Activated gamma-delta T cell treated with Interleukin-2 at 50 U/mL for 16 hours (primary cell): ENCODE measurements at regions not wholly inside any gene's neighbourhood (a gene's known extent, or its start where the extent isn't known, plus 50 kb on each side); places are given as distances from the start of the nearest gene placed in this dataset.

Experiments
- DNase-seq: peaks from one replicate; pipeline ENCODE4 v3.0.0-alpha.2; 2020

DNA sequence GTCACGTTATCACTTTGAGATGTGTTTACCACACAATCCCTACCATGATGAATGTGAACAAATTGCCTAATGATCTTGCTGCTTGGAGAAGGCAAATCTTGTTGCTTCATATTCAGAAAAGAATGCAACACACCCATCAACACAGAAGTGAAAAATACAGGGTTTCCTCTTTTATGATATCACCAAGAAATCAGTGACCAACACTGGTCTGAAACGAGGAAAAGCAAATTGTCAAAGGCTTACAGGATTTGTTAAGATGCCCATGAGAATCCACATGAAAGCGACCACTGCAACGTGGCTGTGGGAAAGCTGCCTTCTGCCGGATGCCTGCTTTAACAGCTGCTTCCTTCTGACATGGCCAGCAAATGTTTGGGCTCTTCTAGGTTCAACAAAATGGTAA, 397.6 kb upstream of the LRATD1 start:
- no peak for DNase-seq

DNA sequence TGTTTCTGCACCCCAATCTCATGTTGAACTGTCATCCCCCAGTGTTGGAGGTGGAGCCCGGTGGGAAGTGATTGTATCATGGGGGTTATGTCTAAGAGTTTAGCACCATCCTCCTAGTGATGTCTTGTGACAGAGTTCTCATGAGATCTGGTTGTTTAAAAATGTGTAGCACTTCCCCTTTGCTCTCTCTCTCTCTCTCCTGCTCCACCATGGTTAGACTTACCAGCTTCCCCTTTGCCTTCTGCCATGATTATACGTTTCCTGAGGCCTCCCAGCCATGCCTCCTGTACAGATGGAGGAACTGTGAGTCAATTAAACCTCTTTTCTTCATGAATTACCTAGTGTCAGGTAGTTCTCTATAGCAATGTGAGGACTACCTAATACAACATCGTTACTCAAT, 396.9 kb upstream of the LRATD1 start:
- no peak for DNase-seq

GRCh38 chr2:14237902-14238301, 394.6 kb upstream of the LRATD1 start:
- no peak for DNase-seq

- DNase-seq: no peak
These were observed 392.9 kb upstream of the LRATD1 start for GRCh38 chr2:14239605-14240004.

GRCh38 chr2:14240868-14241267, 391.6 kb upstream of the LRATD1 start:
- no peak for DNase-seq

DNA sequence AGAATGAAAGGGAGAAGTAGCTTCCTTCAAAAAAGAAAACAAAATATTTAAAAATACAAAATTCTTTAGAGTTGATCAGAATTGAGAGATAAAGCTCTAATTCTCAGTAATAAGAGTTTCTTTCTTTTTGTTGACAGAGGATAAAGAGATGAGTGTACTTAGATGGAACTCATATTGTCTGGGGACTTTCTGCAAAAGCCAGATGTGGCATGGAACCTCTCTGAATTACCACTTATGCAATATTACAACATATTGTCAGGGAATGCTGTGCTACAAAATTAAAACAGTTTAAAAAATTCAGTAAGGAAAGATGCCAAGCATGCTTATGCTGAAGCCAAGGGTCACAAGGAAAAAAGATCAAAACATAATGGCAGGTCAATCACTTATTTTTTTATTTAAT, 386.6 kb upstream of the LRATD1 start:
- DNase-seq: no peak

- DNase-seq: no peak
These were observed 377.2 kb upstream of the LRATD1 start for GRCh38 chr2:14255135-14255820.

- DNase-seq: no peak
These were observed 375.6 kb upstream of the LRATD1 start for GRCh38 chr2:14256890-14257289.

DNA sequence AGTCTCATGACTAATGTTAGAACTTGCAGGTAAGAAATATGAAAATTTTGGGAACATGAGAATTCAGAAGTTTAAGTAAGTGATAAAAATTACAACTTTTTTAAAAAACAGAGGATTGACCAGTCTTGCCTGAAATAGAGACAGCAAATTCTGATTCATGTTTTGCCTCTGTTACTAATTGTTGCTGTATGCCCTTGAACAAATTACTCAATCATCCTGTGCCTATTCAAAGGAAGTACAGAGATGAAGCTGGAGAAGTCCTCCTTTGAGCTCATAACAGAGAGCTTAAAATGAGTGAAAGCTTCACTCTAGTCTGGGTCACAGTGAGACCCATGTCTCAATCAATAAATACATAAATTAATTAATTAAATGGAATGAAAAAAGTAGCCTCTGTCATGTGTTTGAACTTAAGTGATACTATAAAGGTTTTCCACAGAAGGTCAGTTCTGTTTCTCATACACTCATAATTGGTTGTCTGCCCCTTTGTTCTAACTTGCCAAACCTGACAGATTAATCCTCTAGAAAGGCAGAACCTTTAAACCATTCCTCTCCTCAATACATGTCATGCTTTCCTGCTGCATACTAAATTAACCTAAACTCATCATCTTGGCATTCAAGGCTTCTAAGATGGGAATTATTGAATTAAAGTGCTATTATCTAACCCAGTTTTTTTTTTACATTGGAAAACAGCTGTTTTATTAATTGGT, 374.6 kb upstream of the LRATD1 start:
- DNase-seq: no peak

- DNase-seq: no peak
These were observed 370.7 kb upstream of the LRATD1 start for GRCh38 chr2:14261771-14262170.

DNA sequence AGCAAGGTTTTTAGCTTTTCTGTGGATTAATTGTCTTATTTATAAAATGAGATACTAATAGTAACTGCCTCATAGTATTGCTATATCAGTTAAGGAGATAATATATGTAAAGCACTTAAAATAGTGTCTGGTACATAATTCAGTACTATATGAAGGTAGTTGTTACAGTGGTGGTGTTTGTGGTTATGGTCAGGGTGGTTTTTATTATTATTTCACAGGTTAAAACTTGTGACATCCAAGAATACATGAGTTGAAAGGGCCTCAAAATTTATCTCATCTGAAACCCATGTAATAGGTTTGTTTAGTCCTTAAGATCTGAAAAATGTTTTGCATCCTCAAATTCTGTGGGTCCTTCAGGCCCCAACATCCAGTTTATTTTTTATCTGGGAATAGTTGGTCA, 369.5 kb upstream of the LRATD1 start:
- DNase-seq: no peak

GRCh38 chr2:14270036-14270582, 362.4 kb upstream of the LRATD1 start:
- no peak for DNase-seq

GRCh38 chr2:14272396-14273075, 360.0 kb upstream of the LRATD1 start:
- DNase-seq: no peak

GRCh38 chr2:14273650-14274049, 358.9 kb upstream of the LRATD1 start:
- no peak for DNase-seq

GRCh38 chr2:14284244-14284643, 348.3 kb upstream of the LRATD1 start:
- DNase-seq: no peak

DNA sequence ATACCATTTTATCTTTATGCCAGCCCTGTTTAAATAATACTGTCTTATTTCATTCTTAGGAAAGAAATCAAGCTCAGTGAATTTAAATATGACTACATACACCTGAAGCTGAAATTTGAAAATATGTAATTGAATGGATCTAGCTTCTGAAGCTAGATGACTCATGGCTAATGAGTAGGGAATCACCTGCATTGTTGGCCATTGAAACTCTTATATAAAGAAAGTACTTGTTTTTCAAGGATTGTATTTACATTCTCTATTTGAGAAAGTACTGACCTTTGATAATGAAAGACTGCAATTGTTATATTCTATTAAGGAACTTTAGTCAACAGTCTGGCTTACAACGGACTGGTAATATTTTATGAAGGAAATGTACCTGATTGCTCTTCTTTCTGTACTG, 346.7 kb upstream of the LRATD1 start:
- no peak for DNase-seq

- no peak for DNase-seq
These were observed 344.5 kb upstream of the LRATD1 start for GRCh38 chr2:14288016-14288415.

GRCh38 chr2:14292964-14293363, 339.6 kb upstream of the LRATD1 start:
- DNase-seq: no peak

- DNase-seq: no peak
These were observed 335.2 kb upstream of the LRATD1 start for GRCh38 chr2:14297340-14297739.

GRCh38 chr2:14297906-14298305, 334.6 kb upstream of the LRATD1 start:
- no peak for DNase-seq

DNA sequence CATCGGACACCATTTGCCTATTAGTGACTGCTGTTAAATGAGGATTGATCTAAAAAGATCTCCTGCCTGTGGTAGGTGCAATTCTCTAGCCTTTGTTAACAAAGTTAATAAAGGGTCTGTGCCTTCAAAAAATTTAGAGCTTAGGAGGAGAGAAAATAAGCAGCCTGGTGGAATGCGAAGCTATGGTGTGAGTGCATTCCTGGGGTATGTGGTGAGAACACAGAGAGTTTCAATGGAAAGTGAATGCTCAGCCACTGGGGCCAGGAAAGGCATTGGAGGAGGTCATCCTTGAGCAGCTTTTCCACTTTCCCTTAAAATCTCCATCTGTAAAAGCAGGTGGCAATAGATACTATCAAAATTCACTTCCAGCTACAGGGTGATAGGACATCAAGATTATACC, 331.2 kb upstream of the LRATD1 start:
- DNase-seq: no peak

- no peak for DNase-seq
These were observed 329.0 kb upstream of the LRATD1 start for GRCh38 chr2:14303366-14304115.

GRCh38 chr2:14304326-14304725, 328.2 kb upstream of the LRATD1 start:
- no peak for DNase-seq
